ENCODE measurements at regions not wholly inside any gene's neighbourhood (a gene's known extent, or its start where the extent isn't known, plus 50 kb on each side); places are given as distances from the start of the nearest gene placed in this dataset.
A peak's percentile ranks its signal among the peaks of the same experiment; 100 is the strongest.

GRCh38 chr4:62709618-62710252 is 1509.6 kb downstream of the ADGRL3 start:
- TF ChIP-seq, protein P1, sequence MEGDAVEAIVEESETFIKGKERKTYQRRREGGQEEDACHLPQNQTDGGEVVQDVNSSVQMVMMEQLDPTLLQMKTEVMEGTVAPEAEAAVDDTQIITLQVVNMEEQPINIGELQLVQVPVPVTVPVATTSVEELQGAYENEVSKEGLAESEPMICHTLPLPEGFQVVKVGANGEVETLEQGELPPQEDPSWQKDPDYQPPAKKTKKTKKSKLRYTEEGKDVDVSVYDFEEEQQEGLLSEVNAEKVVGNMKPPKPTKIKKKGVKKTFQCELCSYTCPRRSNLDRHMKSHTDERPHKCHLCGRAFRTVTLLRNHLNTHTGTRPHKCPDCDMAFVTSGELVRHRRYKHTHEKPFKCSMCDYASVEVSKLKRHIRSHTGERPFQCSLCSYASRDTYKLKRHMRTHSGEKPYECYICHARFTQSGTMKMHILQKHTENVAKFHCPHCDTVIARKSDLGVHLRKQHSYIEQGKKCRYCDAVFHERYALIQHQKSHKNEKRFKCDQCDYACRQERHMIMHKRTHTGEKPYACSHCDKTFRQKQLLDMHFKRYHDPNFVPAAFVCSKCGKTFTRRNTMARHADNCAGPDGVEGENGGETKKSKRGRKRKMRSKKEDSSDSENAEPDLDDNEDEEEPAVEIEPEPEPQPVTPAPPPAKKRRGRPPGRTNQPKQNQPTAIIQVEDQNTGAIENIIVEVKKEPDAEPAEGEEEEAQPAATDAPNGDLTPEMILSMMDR (IDR thresholded peaks at IDR 0.05) = peak; percentile 42; the same call in 1 of the 2 replicates
- TF ChIP-seq POLR2AphosphoS5 (IDR thresholded peaks at IDR 0.05; ENCODE audit: low read depth, low read length) (no peak), TCF7L2 (IDR thresholded peaks at IDR 0.05; ENCODE audit: low read depth, low read length) (no peak), REST (IDR thresholded peaks at IDR 0.05; ENCODE audit: insufficient read depth in 1 of 2, low read depth in 2 of 2, low read length in 1 of 2) (no peak), SIN3A (IDR thresholded peaks at IDR 0.05; ENCODE audit: borderline replicate concordance, insufficient read depth, low read depth, low read length) (no peak)

Data from Panc1 (cell line).